ENCODE measurements at regions not wholly inside any gene's neighbourhood (a gene's known extent, or its start where the extent isn't known, plus 50 kb on each side); places are given as distances from the start of the nearest gene placed in this dataset.

GRCh38 chr3:117303443-117303842 is 593.9 kb downstream of the TUSC7 start:
- TF ChIP-seq, protein P1, sequence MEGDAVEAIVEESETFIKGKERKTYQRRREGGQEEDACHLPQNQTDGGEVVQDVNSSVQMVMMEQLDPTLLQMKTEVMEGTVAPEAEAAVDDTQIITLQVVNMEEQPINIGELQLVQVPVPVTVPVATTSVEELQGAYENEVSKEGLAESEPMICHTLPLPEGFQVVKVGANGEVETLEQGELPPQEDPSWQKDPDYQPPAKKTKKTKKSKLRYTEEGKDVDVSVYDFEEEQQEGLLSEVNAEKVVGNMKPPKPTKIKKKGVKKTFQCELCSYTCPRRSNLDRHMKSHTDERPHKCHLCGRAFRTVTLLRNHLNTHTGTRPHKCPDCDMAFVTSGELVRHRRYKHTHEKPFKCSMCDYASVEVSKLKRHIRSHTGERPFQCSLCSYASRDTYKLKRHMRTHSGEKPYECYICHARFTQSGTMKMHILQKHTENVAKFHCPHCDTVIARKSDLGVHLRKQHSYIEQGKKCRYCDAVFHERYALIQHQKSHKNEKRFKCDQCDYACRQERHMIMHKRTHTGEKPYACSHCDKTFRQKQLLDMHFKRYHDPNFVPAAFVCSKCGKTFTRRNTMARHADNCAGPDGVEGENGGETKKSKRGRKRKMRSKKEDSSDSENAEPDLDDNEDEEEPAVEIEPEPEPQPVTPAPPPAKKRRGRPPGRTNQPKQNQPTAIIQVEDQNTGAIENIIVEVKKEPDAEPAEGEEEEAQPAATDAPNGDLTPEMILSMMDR (IDR thresholded peaks at IDR 0.05) = no peak

- TF ChIP-seq, protein P1 (IDR thresholded peaks at IDR 0.05) = no peak
Observed at GRCh38 chr3:117304681-117305080, 595.1 kb downstream of the TUSC7 start.

- TF ChIP-seq, protein P1 (IDR thresholded peaks at IDR 0.05) = no peak
Observed at GRCh38 chr3:117305681-117306080, 596.1 kb downstream of the TUSC7 start.

- TF ChIP-seq, protein P1 (IDR thresholded peaks at IDR 0.05) = no peak
Observed at GRCh38 chr3:117306299-117306698, 596.7 kb downstream of the TUSC7 start.

DNA sequence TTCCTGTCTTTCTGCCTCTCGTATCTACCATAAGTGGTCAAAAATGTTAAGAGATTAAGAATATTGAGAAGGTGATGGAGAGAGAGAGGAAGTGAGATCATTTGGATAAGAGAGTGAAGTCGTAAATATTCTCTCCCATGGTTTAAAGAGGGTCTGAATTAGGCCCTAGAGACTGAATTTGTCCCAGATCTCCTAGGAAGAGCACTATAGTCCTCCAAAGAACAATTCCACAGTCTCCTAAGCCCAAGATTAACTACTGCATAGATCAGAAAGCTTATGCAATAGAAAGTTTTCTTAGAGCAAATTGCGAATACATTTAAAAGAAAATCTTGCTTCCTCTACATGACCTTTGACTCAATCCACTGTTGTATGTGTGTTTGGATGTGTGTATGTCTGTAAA is 598.8 kb downstream of the TUSC7 start:
- TF ChIP-seq, protein P1 (IDR thresholded peaks at IDR 0.05) = no peak

GRCh38 chr3:117308756-117309155 is 599.2 kb downstream of the TUSC7 start:
- TF ChIP-seq, protein P1 (IDR thresholded peaks at IDR 0.05) = no peak

DNA sequence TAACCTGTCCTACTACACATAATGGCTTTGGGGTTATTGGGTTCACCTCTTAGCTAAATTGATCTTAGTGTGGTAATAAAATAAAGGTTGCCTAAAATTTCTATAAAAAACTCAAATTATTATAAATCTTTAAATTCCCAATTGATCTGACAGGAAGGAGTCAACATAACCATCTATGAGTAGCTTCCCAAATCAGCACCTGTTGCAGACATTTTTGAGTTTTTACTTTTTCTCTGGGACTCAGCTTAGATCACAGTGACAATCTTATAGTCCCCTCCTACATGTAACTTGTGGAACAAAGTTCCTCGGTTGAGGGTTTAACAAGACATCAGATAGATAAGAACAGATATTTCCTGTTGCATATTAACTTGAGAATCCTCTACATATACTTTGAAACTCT is 601.0 kb downstream of the TUSC7 start:
- TF ChIP-seq, protein P1 (IDR thresholded peaks at IDR 0.05) = no peak

GRCh38 chr3:117314441-117315150 is 605.0 kb downstream of the TUSC7 start:
- TF ChIP-seq, protein P1 (IDR thresholded peaks at IDR 0.05) = no peak

Measured in LNCAP (cell line).